Mesenchymal stem cell (in vitro differentiated cells and primary cell): ENCODE measurements at regions not wholly inside any gene's neighbourhood (a gene's known extent, or its start where the extent isn't known, plus 50 kb on each side); places are given as distances from the start of the nearest gene placed in this dataset.
"Not testable (repeated sequence)": the region's sequence is repeated elsewhere in the genome, so short reads cannot be mapped to it uniquely, and the experiment has no call there.

ENCODE experiments used
- DNase-seq: peaks from one replicate; pipeline ENCODE4 v3.0.0-alpha.2; 2013
- H2AFZ ChIP-seq: one replicate; pipeline ENCODE4 v1.6.1; 2013; ENCODE audit warnings: low read depth, mild to moderate bottlenecking, control low read depth, inconsistent platforms, low read length, moderate library complexity
- H2AK5ac ChIP-seq: 2 replicates; pipeline ENCODE4 v1.6.1; 2013; ENCODE audit warnings: low read length, moderate library complexity, mild to moderate bottlenecking, inconsistent platforms; ENCODE audit not compliant: severe bottlenecking
- H2BK120ac ChIP-seq: one replicate; pipeline ENCODE4 v1.6.1; 2013; ENCODE audit warnings: low read depth, mild to moderate bottlenecking, inconsistent platforms, low read length, moderate library complexity
- H2BK12ac ChIP-seq, 2 experiments: one replicate each; pipeline ENCODE4 v1.6.1; 2013; ENCODE audit warnings: inconsistent platforms in 2 of 2, low read length in 2 of 2, mild to moderate bottlenecking in 2 of 2, moderate library complexity in 2 of 2, control low read depth in 1 of 2
- H2BK15ac ChIP-seq: one replicate; pipeline ENCODE4 v1.6.1; 2013; ENCODE audit warnings: mild to moderate bottlenecking, low read depth, inconsistent platforms; ENCODE audit not compliant: poor library complexity, severe bottlenecking
- H2BK5ac ChIP-seq: 2 replicates; pipeline ENCODE4 v1.6.1; 2013; ENCODE audit warnings: low read depth, mild to moderate bottlenecking, low read length, control low read depth, inconsistent platforms; ENCODE audit not compliant: poor library complexity, severe bottlenecking
- H3K14ac ChIP-seq, 2 experiments: one replicate each; pipeline ENCODE4 v1.6.1; 2013; ENCODE audit warnings: inconsistent platforms in 2 of 2, low read length in 2 of 2, control low read depth in 1 of 2, mild to moderate bottlenecking in 1 of 2, moderate library complexity in 1 of 2
- H3K18ac ChIP-seq, 2 experiments: one replicate each; pipeline ENCODE4 v1.6.1; 2013; ENCODE audit warnings: inconsistent platforms in 2 of 2, low read length in 2 of 2, control low read depth in 1 of 2, low read depth in 1 of 2, mild to moderate bottlenecking in 1 of 2
- H3K23ac ChIP-seq, 2 experiments: one replicate each; pipeline ENCODE4 v1.6.1; 2013; ENCODE audit warnings: inconsistent platforms in 2 of 2, low read length in 2 of 2, mild to moderate bottlenecking in 2 of 2, moderate library complexity in 2 of 2, control low read depth in 1 of 2
- H3K27ac ChIP-seq: 2 replicates; pipeline ENCODE4 v1.5.1; 2013; ENCODE audit warnings: mild to moderate bottlenecking, moderate library complexity, low read length, control low read depth, inconsistent platforms; ENCODE audit not compliant: poor library complexity, severe bottlenecking
- H3K27me3 ChIP-seq, 2 experiments: 2 replicates each; pipeline versions ENCODE4 v1.6.1 to v1.7.0; 2013; ENCODE audit warnings: low read length in 2 of 2, mild to moderate bottlenecking in 2 of 2, moderate library complexity in 2 of 2, control low read depth in 1 of 2, inconsistent platforms in 1 of 2; ENCODE audit not compliant: control insufficient read depth in 1 of 2, insufficient read depth in 1 of 2
- H3K36me3 ChIP-seq, 2 experiments: 2 replicates each; pipeline versions ENCODE4 v1.6.1 to v1.7.0; 2013; ENCODE audit warnings: low read length in 2 of 2, control low read depth in 1 of 2, inconsistent platforms in 1 of 2, low read depth in 1 of 2, mild to moderate bottlenecking in 1 of 2; ENCODE audit not compliant: insufficient read depth in 2 of 2, control insufficient read depth in 1 of 2
- H3K4ac ChIP-seq, 2 experiments: one replicate each; pipeline ENCODE4 v1.6.1; 2013; ENCODE audit warnings: inconsistent platforms in 2 of 2, low read length in 2 of 2, mild to moderate bottlenecking in 2 of 2, moderate library complexity in 2 of 2, control low read depth in 1 of 2, low read depth in 1 of 2
- H3K4me1 ChIP-seq: 2 replicates; pipeline ENCODE4 v1.6.1; 2013; ENCODE audit warnings: low read depth, low read length, control low read depth; ENCODE audit not compliant: control insufficient read depth, insufficient read depth
- H3K4me2 ChIP-seq: 2 replicates; pipeline ENCODE4 v1.6.1; 2013; ENCODE audit warnings: low read length, mild to moderate bottlenecking, inconsistent platforms; ENCODE audit not compliant: poor library complexity, severe bottlenecking
- H3K4me3 ChIP-seq, 2 experiments: 2 replicates each; pipeline versions ENCODE4 v1.5.1 to v1.7.0; 2013; ENCODE audit warnings: low read length in 2 of 2, mild to moderate bottlenecking in 2 of 2, control low read depth in 1 of 2, low read depth in 1 of 2; ENCODE audit not compliant: insufficient read depth in 1 of 2
- H3K79me1 ChIP-seq: replicated peaks from 2 replicates; pipeline ENCODE4 v1.6.1; 2013; ENCODE audit warnings: mild to moderate bottlenecking, control low read depth, low read length, inconsistent platforms; ENCODE audit not compliant: poor library complexity, severe bottlenecking
- H3K9ac ChIP-seq: 2 replicates; pipeline ENCODE4 v1.7.0; 2013; ENCODE audit warnings: mild to moderate bottlenecking, low read length, moderate library complexity
- H3K9me3 ChIP-seq: 2 replicates; pipeline ENCODE4 v1.7.0; 2013; ENCODE audit warnings: mild to moderate bottlenecking, low read length; ENCODE audit not compliant: control insufficient read depth
- H4K8ac ChIP-seq: one replicate; pipeline ENCODE4 v1.6.1; 2013; ENCODE audit warnings: inconsistent platforms, mild to moderate bottlenecking, low read length, moderate library complexity
- H4K91ac ChIP-seq: one replicate; pipeline ENCODE4 v1.6.1; 2013; ENCODE audit warnings: mild to moderate bottlenecking, low read length, inconsistent platforms
- WGBS: methylation state at CpG from one replicate; pipeline ENCODE4 v1.1.7; 2013; ENCODE audit warnings: mixed read lengths; 5-methylcytosine and 5-hydroxymethylcytosine counted together

DNA sequence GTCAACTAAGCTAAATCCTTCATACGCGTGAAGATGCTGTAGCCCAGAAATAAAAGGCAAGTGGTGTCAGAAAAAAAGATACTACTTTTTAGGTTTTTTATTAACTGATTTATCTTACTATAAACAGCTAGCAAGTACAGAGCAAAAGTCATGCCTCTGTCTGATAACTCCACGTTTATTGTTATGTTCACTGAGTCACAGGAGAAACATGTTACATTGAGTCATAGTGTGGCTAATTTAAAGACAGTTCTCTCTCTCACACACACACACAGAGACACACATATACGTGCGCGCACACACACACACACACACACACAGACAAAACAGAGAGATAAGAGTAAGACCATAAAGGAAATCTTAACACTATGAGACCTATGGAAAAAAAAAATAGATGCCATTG is 770.0 kb upstream of the CDH10 start:
- H4K8ac ChIP-seq: no peak overlapping the region
- H2BK120ac ChIP-seq: no peak overlapping the region
- WGBS: no CpG with 5 or more reads among the region's 6 CpGs
- no peaks in the 10 kb centered on the region for H3K27me3 ChIP-seq
- no peak overlapping the region for H4K91ac ChIP-seq
- no peaks in the 10 kb centered on the region for H3K79me1 ChIP-seq
- peaks cover 4% of the 10 kb centered on the region for H3K9me3 ChIP-seq
- H3K4ac ChIP-seq: no peak overlapping the region
- DNase-seq: peak; percentile 79
- H2BK15ac ChIP-seq: no peak overlapping the region
- H3K4me3 ChIP-seq: no peak overlapping the region
- no peak overlapping the region for H2AK5ac ChIP-seq
- no peaks in the 10 kb centered on the region for H3K36me3 ChIP-seq
- no peak overlapping the region for H3K9ac ChIP-seq
- H2BK5ac ChIP-seq: no peak overlapping the region
- no peak overlapping the region for H3K23ac ChIP-seq
- no peak overlapping the region for H3K4me2 ChIP-seq
- no peak overlapping the region for H3K18ac ChIP-seq
- H3K27ac ChIP-seq: no peak overlapping the region
- no peak overlapping the region for H2AFZ ChIP-seq
- no peak overlapping the region for H2BK12ac ChIP-seq
- H3K14ac ChIP-seq: no peak overlapping the region
- H3K4me1 ChIP-seq: no peaks in the 10 kb centered on the region

DNA sequence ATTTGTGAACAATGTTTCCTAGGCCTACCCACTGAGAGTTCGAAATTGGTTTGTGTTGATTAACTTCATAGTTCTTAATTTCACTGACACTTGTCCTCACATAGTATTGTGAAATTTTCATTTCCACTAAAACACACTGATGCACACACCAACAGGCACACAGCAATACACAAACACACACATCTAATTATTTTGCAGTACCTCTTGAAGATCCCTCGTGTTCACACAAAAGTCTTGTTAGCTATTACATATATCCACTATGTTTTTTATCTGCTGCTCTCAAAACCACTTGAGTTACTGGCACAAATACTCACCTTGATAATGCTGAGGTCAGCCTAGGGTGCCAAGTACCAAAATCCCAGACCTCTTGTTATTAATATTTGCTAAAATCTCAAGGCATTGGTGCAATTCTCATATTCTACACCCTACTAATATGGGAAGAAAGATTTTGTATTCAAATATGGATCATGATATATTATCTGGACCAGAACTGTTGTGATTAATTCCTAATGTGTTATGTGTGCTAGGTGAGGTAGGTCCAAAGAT is 767.4 kb upstream of the CDH10 start:
- Histone ChIP-seq H3K4me1 (no peaks in the 10 kb centered on the region), H3K4ac (no peak overlapping the region), H3K27me3 (no peaks in the 10 kb centered on the region), H2AFZ (no peak overlapping the region), H3K18ac (no peak overlapping the region), H2AK5ac (no peak overlapping the region), H2BK5ac (no peak overlapping the region), H3K27ac (no peak overlapping the region), H2BK12ac (no peak overlapping the region), H2BK120ac (no peak overlapping the region), H3K79me1 (no peaks in the 10 kb centered on the region), H4K91ac (no peak overlapping the region), H3K9me3 (peaks cover 4% of the 10 kb centered on the region), H3K14ac (no peak overlapping the region), H3K4me2 (no peak overlapping the region), H4K8ac (no peak overlapping the region), H3K36me3 (no peaks in the 10 kb centered on the region), H2BK15ac (no peak overlapping the region), H3K4me3 (no peak overlapping the region), H3K9ac (no peak overlapping the region), H3K23ac (no peak overlapping the region)
- DNase-seq: no peak
- 96% methylated on average over 2 of the region's 2 CpGs for WGBS

DNA sequence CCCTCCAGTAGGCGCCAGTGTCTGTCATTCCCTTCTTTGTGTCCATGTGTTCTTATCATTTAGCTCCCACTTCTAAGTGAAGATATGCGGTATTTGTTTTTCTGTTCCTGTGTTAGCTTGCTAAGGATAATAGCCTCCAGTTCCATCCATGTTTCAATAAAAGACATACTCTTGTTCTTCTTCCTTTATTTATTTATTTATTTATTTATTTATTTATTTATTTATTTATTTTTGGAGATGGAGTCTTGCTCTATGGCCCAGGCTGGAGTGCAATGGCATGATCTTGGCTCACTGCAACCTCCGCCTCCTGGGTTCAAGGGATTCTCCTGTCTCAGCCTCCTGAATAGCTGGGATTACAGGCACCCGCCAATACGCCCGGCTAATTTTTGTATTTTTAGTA is 762.6 kb upstream of the CDH10 start:
- not testable (repeated sequence) for H3K36me3 ChIP-seq, H4K8ac ChIP-seq, H3K4me2 ChIP-seq, H2BK5ac ChIP-seq, H3K18ac ChIP-seq, H3K4me3 ChIP-seq, H3K4ac ChIP-seq, H3K14ac ChIP-seq, H2AFZ ChIP-seq, DNase-seq, H4K91ac ChIP-seq, H3K9ac ChIP-seq, H3K23ac ChIP-seq, H2AK5ac ChIP-seq, H2BK12ac ChIP-seq, H2BK15ac ChIP-seq, H3K79me1 ChIP-seq, H3K27ac ChIP-seq, H3K27me3 ChIP-seq, H2BK120ac ChIP-seq, H3K4me1 ChIP-seq
- peaks cover 19% of the 10 kb centered on the region for H3K9me3 ChIP-seq
- WGBS: 76% methylated on average over 4 of the region's 6 CpGs

DNA sequence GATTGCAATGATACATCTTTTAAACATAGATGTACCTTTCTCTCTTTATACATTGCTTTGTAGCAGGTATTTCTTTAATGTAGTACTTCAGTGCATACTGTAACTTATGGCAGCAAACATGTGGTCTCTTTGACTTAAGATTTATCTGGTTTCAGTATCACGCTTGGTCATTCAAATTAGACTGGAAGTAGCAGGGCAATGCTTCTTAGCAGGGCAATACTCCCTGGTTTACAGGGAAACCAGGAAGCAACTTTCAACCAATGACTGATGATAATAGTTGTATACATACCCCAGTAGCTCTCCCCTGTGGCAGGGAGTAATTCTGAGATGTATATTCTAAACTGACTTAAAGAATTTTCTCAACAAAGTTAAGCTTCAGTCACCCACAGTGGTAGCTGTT is 761.1 kb upstream of the CDH10 start:
- Histone ChIP-seq H3K4me1 (no peaks in the 10 kb centered on the region), H2BK5ac (no peak overlapping the region), H2AFZ (no peak overlapping the region), H3K4me2 (no peak overlapping the region), H3K9me3 (peaks cover 26% of the 10 kb centered on the region), H2AK5ac (no peak overlapping the region), H4K91ac (no peak overlapping the region), H3K14ac (no peak overlapping the region), H3K4ac (no peak overlapping the region), H3K27ac (no peak overlapping the region), H3K27me3 (no peaks in the 10 kb centered on the region), H3K9ac (no peak overlapping the region), H3K4me3 (no peak overlapping the region), H2BK120ac (no peak overlapping the region), H2BK12ac (no peak overlapping the region), H3K36me3 (no peaks in the 10 kb centered on the region), H3K18ac (no peak overlapping the region), H2BK15ac (no peak overlapping the region), H4K8ac (no peak overlapping the region), H3K79me1 (no peaks in the 10 kb centered on the region), H3K23ac (no peak overlapping the region)
- DNase-seq: no peak
- 87% methylated on average over 1 of the region's 1 CpG for WGBS
